Cardiac muscle cell (in vitro differentiated cells and primary cell): ENCODE measurements at regions not wholly inside any gene's neighbourhood (a gene's known extent, or its start where the extent isn't known, plus 50 kb on each side); places are given as distances from the start of the nearest gene placed in this dataset.

Experiments
- DNase-seq, 2 donors: peaks; one replicate each; pipeline versions ENCODE4 v3.0.0 to v3.0.0-alpha.2; 2010 to 2017; ENCODE audit warnings: low read depth in 1 of 2, low spot score in 1 of 2
- H3K27ac ChIP-seq: fragments of 200-600 bp; sonication (generic); 2 replicates; pipeline ENCODE4 v1.5.1; 2016
- H3K27me3 ChIP-seq: fragments of 200-600 bp; sonication (generic); 2 replicates; pipeline ENCODE4 v1.6.0; 2016; ENCODE audit warnings: control low read depth
- H3K36me3 ChIP-seq: fragments of 200-600 bp; sonication (generic); 2 replicates; pipeline ENCODE4 v1.5.1; 2016; ENCODE audit warnings: control low read depth
- H3K4me1 ChIP-seq: fragments of 200-600 bp; sonication (generic); 2 replicates; pipeline ENCODE4 v1.8.1; 2017; ENCODE audit warnings: low read depth, mild to moderate bottlenecking, mixed run types
- H3K4me3 ChIP-seq: fragments of 200-600 bp; sonication (generic); 2 replicates; pipeline ENCODE4 v1.5.1; 2016; ENCODE audit warnings: mild to moderate bottlenecking
- H3K9me3 ChIP-seq: fragments of 200-600 bp; sonication (generic); 2 replicates; pipeline ENCODE4 v1.5.1; 2017; ENCODE audit warnings: low read depth, mild to moderate bottlenecking, control low read depth
- TF ChIP-seq, protein P1 (sequence below): IDR thresholded peaks from 2 replicates; pipeline ENCODE4 v1.5.1; 2012; ENCODE audit warnings: low read depth, mild to moderate bottlenecking, low read length

- Histone ChIP-seq H3K27me3 (no peaks in the 10 kb centered on the region), H3K4me3 (no peak overlapping the region), H3K27ac (no peak overlapping the region), H3K9me3 (no peaks in the 10 kb centered on the region), H3K36me3 (no peaks in the 10 kb centered on the region), H3K4me1 (no peaks in the 10 kb centered on the region)
- TF ChIP-seq, protein P1, sequence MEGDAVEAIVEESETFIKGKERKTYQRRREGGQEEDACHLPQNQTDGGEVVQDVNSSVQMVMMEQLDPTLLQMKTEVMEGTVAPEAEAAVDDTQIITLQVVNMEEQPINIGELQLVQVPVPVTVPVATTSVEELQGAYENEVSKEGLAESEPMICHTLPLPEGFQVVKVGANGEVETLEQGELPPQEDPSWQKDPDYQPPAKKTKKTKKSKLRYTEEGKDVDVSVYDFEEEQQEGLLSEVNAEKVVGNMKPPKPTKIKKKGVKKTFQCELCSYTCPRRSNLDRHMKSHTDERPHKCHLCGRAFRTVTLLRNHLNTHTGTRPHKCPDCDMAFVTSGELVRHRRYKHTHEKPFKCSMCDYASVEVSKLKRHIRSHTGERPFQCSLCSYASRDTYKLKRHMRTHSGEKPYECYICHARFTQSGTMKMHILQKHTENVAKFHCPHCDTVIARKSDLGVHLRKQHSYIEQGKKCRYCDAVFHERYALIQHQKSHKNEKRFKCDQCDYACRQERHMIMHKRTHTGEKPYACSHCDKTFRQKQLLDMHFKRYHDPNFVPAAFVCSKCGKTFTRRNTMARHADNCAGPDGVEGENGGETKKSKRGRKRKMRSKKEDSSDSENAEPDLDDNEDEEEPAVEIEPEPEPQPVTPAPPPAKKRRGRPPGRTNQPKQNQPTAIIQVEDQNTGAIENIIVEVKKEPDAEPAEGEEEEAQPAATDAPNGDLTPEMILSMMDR: no peak
- no peak for DNase-seq
These were observed 378.0 kb upstream of the CA10 start for GRCh38 chr17:52536489-52536888.

DNA sequence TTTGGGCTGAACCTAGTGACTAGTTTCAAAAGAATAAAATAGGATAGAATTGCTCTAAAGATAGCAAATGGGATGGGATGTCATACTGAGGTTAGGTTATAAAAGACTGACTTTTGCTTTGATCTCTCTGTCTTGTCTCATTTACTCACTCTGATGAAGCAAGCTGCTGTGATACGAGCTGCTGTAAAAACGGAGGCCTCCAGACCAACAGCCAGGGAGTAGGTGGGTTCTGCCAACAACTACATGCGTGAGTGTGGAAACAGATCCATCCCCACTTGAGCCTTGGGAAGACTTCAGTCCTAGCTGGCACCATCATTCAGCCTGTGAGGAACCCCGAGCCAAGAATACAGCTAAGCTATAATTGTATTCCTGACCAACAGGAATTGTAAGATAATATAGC, 373.9 kb upstream of the CA10 start:
- no peak overlapping the region for H3K27ac ChIP-seq
- H3K27me3 ChIP-seq: no peaks in the 10 kb centered on the region
- H3K4me3 ChIP-seq: no peak overlapping the region
- H3K36me3 ChIP-seq: no peaks in the 10 kb centered on the region
- no peaks in the 10 kb centered on the region for H3K4me1 ChIP-seq
- TF ChIP-seq, protein P1: no peak
- DNase-seq: no peak
- H3K9me3 ChIP-seq: no peaks in the 10 kb centered on the region

DNA sequence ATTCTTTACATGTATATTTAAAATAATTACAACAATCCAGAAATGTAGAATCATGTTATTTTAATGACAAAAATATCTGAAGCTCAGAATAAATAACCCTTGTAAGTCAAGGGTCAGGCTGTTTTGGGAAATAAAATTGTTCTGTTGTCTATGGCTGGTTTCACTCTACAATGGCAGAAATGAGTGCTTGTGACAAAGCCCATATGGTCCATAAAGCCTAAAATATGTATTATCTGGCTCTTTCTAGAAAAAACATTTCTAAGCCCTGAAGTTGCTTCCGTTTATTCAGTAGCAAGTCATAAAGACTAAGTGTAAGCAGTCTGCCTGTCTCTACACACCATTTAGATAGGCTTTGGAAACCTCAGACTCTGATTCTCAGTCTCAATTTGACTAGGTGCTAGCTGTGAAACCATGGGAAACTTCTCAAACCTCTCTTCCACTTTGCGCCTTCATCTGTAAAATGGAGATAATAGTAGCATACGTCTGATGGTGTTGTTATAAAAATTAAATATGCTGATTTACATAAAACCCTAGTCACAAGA, 365.7 kb upstream of the CA10 start:
- no peaks in the 10 kb centered on the region for H3K36me3 ChIP-seq
- H3K27me3 ChIP-seq: no peaks in the 10 kb centered on the region
- TF ChIP-seq, protein P1: no peak
- no peak overlapping the region for H3K4me3 ChIP-seq
- no peaks in the 10 kb centered on the region for H3K9me3 ChIP-seq
- no peaks in the 10 kb centered on the region for H3K4me1 ChIP-seq
- H3K27ac ChIP-seq: no peak overlapping the region
- DNase-seq: no peak

GRCh38 chr17:52517176-52517575, 358.7 kb upstream of the CA10 start:
- H3K9me3 ChIP-seq: no peaks in the 10 kb centered on the region
- peak in 1 of 2 donors; percentile 22 for DNase-seq

GRCh38 chr17:52515927-52516326, 357.4 kb upstream of the CA10 start:
- H3K9me3 ChIP-seq: no peaks in the 10 kb centered on the region
- no peak overlapping the region for H3K4me3 ChIP-seq
- no peaks in the 10 kb centered on the region for H3K36me3 ChIP-seq
- DNase-seq: no peak
- H3K4me1 ChIP-seq: peaks cover 5% of the 10 kb centered on the region
- no peaks in the 10 kb centered on the region for H3K27me3 ChIP-seq
- TF ChIP-seq, protein P1: no peak
- no peak overlapping the region for H3K27ac ChIP-seq

More at GRCh38 chr17:52517176-52517575, 358.7 kb upstream of the CA10 start:
- H3K27ac ChIP-seq: no peak overlapping the region
- no peaks in the 10 kb centered on the region for H3K36me3 ChIP-seq
- H3K4me3 ChIP-seq: no peak overlapping the region
- no peaks in the 10 kb centered on the region for H3K27me3 ChIP-seq
- TF ChIP-seq, protein P1: no peak
- peaks cover 5% of the 10 kb centered on the region for H3K4me1 ChIP-seq

DNA sequence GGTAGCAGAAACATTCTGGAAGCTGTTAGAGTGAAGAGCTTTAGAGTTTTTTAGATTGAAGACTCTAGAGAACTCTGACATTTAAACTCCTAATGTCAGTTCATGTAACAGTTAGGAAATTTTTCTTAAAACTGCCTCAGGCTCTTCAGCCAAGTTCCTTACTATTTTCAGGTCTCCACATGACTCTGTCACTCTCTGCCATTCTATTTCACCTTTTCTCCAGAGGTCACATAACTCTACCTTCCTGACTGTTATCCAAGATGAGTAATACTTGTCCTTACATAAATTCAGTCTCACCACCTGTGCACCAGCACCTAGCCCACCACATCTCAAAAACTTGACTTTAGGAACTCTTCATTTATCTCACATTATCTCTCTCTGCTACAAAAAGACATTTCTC, 347.1 kb upstream of the CA10 start:
- no peaks in the 10 kb centered on the region for H3K27me3 ChIP-seq
- H3K36me3 ChIP-seq: no peaks in the 10 kb centered on the region
- no peaks in the 10 kb centered on the region for H3K9me3 ChIP-seq
- TF ChIP-seq, protein P1: no peak
- H3K4me1 ChIP-seq: no peaks in the 10 kb centered on the region
- H3K27ac ChIP-seq: no peak overlapping the region
- no peak for DNase-seq
- H3K4me3 ChIP-seq: no peak overlapping the region
